ENCODE measurements at regions not wholly inside any gene's neighbourhood (a gene's known extent, or its start where the extent isn't known, plus 50 kb on each side); places are given as distances from the start of the nearest gene placed in this dataset.

DNA sequence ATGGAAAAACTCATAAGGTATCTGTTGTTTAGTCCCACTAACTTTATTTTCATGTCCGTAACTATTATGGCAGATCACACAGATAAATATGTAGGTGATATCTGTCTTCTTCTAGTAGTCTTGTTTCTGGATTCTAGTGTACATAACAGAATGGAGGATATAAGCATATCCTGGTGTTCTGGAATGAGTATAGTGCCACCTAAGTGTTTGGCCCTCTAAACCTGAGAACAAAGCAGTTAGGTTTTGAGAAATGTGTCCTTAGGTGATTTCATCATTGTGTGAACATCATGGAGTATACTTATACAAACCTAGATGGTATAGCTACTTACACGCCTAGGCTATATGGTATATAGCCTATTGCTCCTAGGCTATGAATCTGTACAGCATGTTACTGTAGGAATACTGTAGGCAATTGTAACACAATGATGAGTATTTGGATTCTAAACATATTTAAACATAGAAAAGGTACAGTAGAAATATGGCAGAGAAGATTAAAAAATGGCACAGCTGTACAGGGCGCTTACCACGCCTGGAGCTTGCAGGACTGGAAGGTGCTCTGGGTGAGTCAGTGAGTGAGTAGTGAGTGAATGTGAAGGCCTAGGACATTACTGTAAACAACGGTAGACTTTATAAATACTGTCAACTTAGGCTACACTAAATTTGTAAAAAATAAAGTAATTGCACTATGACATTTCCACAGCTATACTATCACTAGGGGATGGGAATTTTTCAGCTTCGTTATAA lies 150.3 kb upstream of the SLC24A2 start:
- TF ChIP-seq POLR2AphosphoS5 (IDR thresholded peaks at IDR 0.05) (no peak), EP300 (IDR thresholded peaks at IDR 0.05) (no peak), POLR2A (IDR thresholded peaks at IDR 0.05) (no peak)
- TF ChIP-seq, protein P1, sequence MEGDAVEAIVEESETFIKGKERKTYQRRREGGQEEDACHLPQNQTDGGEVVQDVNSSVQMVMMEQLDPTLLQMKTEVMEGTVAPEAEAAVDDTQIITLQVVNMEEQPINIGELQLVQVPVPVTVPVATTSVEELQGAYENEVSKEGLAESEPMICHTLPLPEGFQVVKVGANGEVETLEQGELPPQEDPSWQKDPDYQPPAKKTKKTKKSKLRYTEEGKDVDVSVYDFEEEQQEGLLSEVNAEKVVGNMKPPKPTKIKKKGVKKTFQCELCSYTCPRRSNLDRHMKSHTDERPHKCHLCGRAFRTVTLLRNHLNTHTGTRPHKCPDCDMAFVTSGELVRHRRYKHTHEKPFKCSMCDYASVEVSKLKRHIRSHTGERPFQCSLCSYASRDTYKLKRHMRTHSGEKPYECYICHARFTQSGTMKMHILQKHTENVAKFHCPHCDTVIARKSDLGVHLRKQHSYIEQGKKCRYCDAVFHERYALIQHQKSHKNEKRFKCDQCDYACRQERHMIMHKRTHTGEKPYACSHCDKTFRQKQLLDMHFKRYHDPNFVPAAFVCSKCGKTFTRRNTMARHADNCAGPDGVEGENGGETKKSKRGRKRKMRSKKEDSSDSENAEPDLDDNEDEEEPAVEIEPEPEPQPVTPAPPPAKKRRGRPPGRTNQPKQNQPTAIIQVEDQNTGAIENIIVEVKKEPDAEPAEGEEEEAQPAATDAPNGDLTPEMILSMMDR (IDR thresholded peaks at IDR 0.05): no peak

All from suprapubic skin (tissue), 4 donors.